CD4-positive, alpha-beta memory T cell (primary cell): ENCODE measurements at regions not wholly inside any gene's neighbourhood (a gene's known extent, or its start where the extent isn't known, plus 50 kb on each side); places are given as distances from the start of the nearest gene placed in this dataset.

Experiments used
- CTCF ChIA-PET: fragments of 350-600 bp; sonication (Branson Sonifier 250); formaldehyde crosslinking; loops from one replicate; lab custom pipeline; 2021; ENCODE audit warnings: inconsistent platforms; ENCODE audit not compliant: partially characterized antibody; lab: Charles Lee
- POLR2A ChIA-PET: fragments of 350-600 bp; sonication (Branson Sonifier 250); formaldehyde crosslinking; loops from one replicate; lab custom pipeline; 2021; ENCODE audit not compliant: partially characterized antibody; lab: Charles Lee
- DNase-seq, 5 donors: peaks; one replicate each; pipeline versions ENCODE4 v3.0.0 to v3.0.0-alpha.2; 2020 to 2022; ENCODE audit warnings: mixed read lengths in 1 of 5
- H3K27ac ChIP-seq: one replicate; pipeline ENCODE4 v1.7.0; 2013; ENCODE audit warnings: low read depth, low read length
- H3K27me3 ChIP-seq: 2 replicates; pipeline ENCODE4 v1.7.0; 2013; ENCODE audit warnings: mild to moderate bottlenecking, low read length, moderate library complexity; ENCODE audit not compliant: insufficient read depth
- H3K36me3 ChIP-seq: 2 replicates; pipeline ENCODE4 v1.7.0; 2013; ENCODE audit warnings: mild to moderate bottlenecking, low read length, moderate library complexity; ENCODE audit not compliant: insufficient read depth
- H3K4me1 ChIP-seq: 2 replicates; pipeline ENCODE4 v1.7.0; 2013; ENCODE audit warnings: mild to moderate bottlenecking, low read length, moderate library complexity; ENCODE audit not compliant: insufficient read depth
- H3K4me3 ChIP-seq, 2 donors: one replicate each; pipeline ENCODE4 v1.7.0; 2013; ENCODE audit warnings: low read length in 2 of 2, mild to moderate bottlenecking in 1 of 2
- H3K9me3 ChIP-seq, 2 donors: one replicate each; pipeline ENCODE4 v1.7.0; 2013; ENCODE audit warnings: low read length in 2 of 2, control low read depth in 1 of 2; ENCODE audit not compliant: control insufficient read depth in 1 of 2
- H3K27ac Mint-ChIP-seq, 7 donors: one replicate each; pipeline ENCODE4 v1.8.0; 2020 to 2021; ENCODE audit warnings: mixed read lengths in 7 of 7, mild to moderate bottlenecking in 6 of 7, inconsistent platforms in 3 of 7, moderate library complexity in 3 of 7
- H3K27me3 Mint-ChIP-seq, 2 donors: one replicate each; pipeline ENCODE4 v1.8.0; 2020 to 2021; ENCODE audit warnings: mixed read lengths in 2 of 2
- H3K36me3 Mint-ChIP-seq, 2 donors: one replicate each; pipeline ENCODE4 v1.8.0; 2020 to 2021; ENCODE audit warnings: mixed read lengths in 2 of 2, inconsistent platforms in 1 of 2, mild to moderate bottlenecking in 1 of 2
- H3K4me1 Mint-ChIP-seq, 4 donors: one replicate each; pipeline ENCODE4 v1.8.0; 2020 to 2021; ENCODE audit warnings: mixed read lengths in 4 of 4, mild to moderate bottlenecking in 1 of 4
- H3K4me3 Mint-ChIP-seq, 8 donors: one replicate each; pipeline ENCODE4 v1.8.0; 2020 to 2021; ENCODE audit warnings: mixed read lengths in 8 of 8, mild to moderate bottlenecking in 7 of 8, moderate library complexity in 6 of 8, inconsistent platforms in 3 of 8
- H3K9me3 Mint-ChIP-seq, 8 donors: one replicate each; pipeline ENCODE4 v1.8.0; 2020 to 2021; ENCODE audit warnings: mixed read lengths in 8 of 8, mild to moderate bottlenecking in 5 of 8, inconsistent platforms in 3 of 8, moderate library complexity in 1 of 8
- intact Hi-C: fragments of 100-400 bp; cut with micrococcal nuclease; formaldehyde crosslinking; loops from one replicate; pipeline ENCODE4 v1.15.1; 2023

- Histone ChIP-seq H3K36me3 (no peaks in the 10 kb centered on the region), H3K27me3 (no peaks in the 10 kb centered on the region), H3K4me1 (no peaks in the 10 kb centered on the region), H3K4me3 (no peak overlapping the region), H3K9me3 (no peaks in the 10 kb centered on the region), H3K27ac (no peak overlapping the region)
- DNase-seq, result no peak
- H3K27ac Mint-ChIP-seq, result no peak overlapping the region
- H3K4me3 Mint-ChIP-seq, result no peak overlapping the region
- no peaks in the 10 kb centered on the region for H3K27me3 Mint-ChIP-seq
- ChIA-PET POLR2A (no interaction called here), CTCF (no interaction called here)
- H3K36me3 Mint-ChIP-seq, result no peaks in the 10 kb centered on the region
- no peaks in the 10 kb centered on the region for H3K4me1 Mint-ChIP-seq
- peaks cover 0 to 12% (median 5%) of the 10 kb centered on the region in 8 donors for H3K9me3 Mint-ChIP-seq
- intact Hi-C loops, result no loop called here
Measured at GRCh38 chr13:87078947-87079795, 592.0 kb upstream of the SLITRK5 start.

DNA sequence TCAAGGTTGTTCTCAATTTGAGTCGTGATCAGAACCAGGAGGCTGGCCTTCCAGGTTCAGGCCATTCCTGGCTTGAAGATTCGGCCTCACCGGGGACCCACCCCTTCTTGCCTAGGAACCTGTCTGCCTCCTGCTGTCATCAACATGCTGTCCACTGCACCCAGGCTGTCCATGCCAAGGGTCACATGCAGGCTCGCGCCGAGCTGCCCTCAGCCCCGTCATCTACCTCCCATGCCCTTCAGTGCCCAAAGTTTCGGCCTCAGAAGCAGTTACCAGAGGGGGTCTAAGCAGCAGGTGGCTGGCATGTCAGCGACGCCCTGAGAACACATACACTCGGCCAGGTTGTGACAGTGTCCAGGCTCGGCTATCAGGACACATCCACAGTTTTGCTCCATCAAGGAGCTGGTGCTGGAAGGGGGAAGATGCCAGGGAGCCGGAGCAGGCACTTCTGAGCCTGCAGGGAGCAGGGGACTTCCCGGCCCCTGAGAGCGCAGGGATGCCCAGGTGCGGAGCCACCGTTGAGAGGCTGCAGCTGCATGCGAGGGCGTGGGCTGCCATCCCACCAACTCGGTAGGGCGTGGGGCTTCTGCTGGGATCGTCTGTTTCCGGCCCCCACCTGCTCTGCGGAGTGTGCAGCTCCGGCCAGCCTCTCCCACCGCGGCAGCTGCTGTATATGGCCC lies 590.9 kb upstream of the SLITRK5 start:
- H3K27ac ChIP-seq, result no peak overlapping the region
- Mint-ChIP-seq H3K4me1 (no peaks in the 10 kb centered on the region), H3K4me3 (no peak overlapping the region), H3K9me3 (peaks cover 2 to 17% (median 7%) of the 10 kb centered on the region in 8 donors), H3K27me3 (no peaks in the 10 kb centered on the region), H3K36me3 (no peaks in the 10 kb centered on the region), H3K27ac (no peak overlapping the region)
- no peaks in the 10 kb centered on the region for H3K36me3 ChIP-seq
- POLR2A ChIA-PET, result no interaction called here
- no peak for DNase-seq
- H3K27me3 ChIP-seq, result no peaks in the 10 kb centered on the region
- H3K9me3 ChIP-seq, result no peaks in the 10 kb centered on the region
- H3K4me3 ChIP-seq, result no peak overlapping the region
- intact Hi-C loops, result no loop called here
- CTCF ChIA-PET, result no interaction called here
- no peaks in the 10 kb centered on the region for H3K4me1 ChIP-seq

GRCh38 chr13:87084192-87084591 lies 587.0 kb upstream of the SLITRK5 start:
- H3K27me3 Mint-ChIP-seq, result no peaks in the 10 kb centered on the region
- H3K36me3 Mint-ChIP-seq, result no peaks in the 10 kb centered on the region
- H3K9me3 ChIP-seq, result no peaks in the 10 kb centered on the region
- intact Hi-C loops, result no loop called here
- H3K36me3 ChIP-seq, result no peaks in the 10 kb centered on the region
- no peak overlapping the region for H3K27ac Mint-ChIP-seq
- H3K4me3 Mint-ChIP-seq, result no peak overlapping the region
- peaks cover 2 to 16% (median 9%) of the 10 kb centered on the region in 8 donors for H3K9me3 Mint-ChIP-seq
- CTCF ChIA-PET, result no interaction called here
- no peak overlapping the region for H3K4me3 ChIP-seq
- no peak overlapping the region for H3K27ac ChIP-seq
- POLR2A ChIA-PET, result no interaction called here
- H3K27me3 ChIP-seq, result no peaks in the 10 kb centered on the region
- H3K4me1 Mint-ChIP-seq, result no peaks in the 10 kb centered on the region
- H3K4me1 ChIP-seq, result no peaks in the 10 kb centered on the region
- DNase-seq, result no peak

- no peak overlapping the region for H3K27ac Mint-ChIP-seq
Measured at GRCh38 chr13:87087741-87088140, 583.4 kb upstream of the SLITRK5 start.

DNA sequence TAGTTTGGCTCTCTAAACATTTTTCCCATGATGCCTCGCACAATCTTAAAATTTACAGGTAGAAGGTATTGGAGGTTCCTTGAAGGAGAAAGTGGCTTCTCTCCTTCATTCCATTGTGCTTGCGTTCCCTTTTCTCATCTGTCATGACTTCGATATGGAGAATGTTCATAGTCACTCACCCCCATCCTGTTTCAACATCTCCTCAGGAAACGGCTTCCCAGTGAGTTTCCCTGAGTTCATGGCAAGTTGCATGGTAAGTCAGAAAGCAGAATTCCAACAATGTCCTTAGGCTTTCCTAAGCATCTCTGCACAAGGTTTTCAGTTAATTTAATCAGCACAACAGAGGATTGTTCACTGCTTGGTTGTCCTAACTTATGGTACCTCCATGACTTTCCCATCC lies 581.8 kb upstream of the SLITRK5 start:
- no peaks in the 10 kb centered on the region for H3K36me3 Mint-ChIP-seq

More at GRCh38 chr13:87087741-87088140, 583.4 kb upstream of the SLITRK5 start:
- Mint-ChIP-seq H3K4me1 (no peaks in the 10 kb centered on the region), H3K9me3 (peaks cover 2 to 9% (median 5%) of the 10 kb centered on the region in 8 donors), H3K27me3 (no peaks in the 10 kb centered on the region), H3K36me3 (no peaks in the 10 kb centered on the region), H3K4me3 (no peak overlapping the region)
- ChIA-PET POLR2A (no interaction called here), CTCF (no interaction called here)
- intact Hi-C loops, result no loop called here
- H3K4me3 ChIP-seq, result no peak overlapping the region
- no peaks in the 10 kb centered on the region for H3K36me3 ChIP-seq
- H3K9me3 ChIP-seq, result no peaks in the 10 kb centered on the region
- H3K27me3 ChIP-seq, result no peaks in the 10 kb centered on the region
- H3K27ac ChIP-seq, result no peak overlapping the region
- H3K4me1 ChIP-seq, result no peaks in the 10 kb centered on the region
- no peak for DNase-seq

GRCh38 chr13:87093399-87093798 lies 577.8 kb upstream of the SLITRK5 start:
- no peak for DNase-seq
- Mint-ChIP-seq H3K9me3 (peaks cover 0 to 6% (median 0%) of the 10 kb centered on the region in 8 donors), H3K27ac (no peak overlapping the region), H3K27me3 (no peaks in the 10 kb centered on the region), H3K4me1 (no peaks in the 10 kb centered on the region), H3K4me3 (no peak overlapping the region), H3K36me3 (no peaks in the 10 kb centered on the region)
- CTCF ChIA-PET, result no interaction called here
- intact Hi-C loops, result no loop called here
- Histone ChIP-seq H3K27me3 (no peaks in the 10 kb centered on the region), H3K9me3 (no peaks in the 10 kb centered on the region), H3K4me3 (no peak overlapping the region), H3K36me3 (no peaks in the 10 kb centered on the region), H3K4me1 (no peaks in the 10 kb centered on the region), H3K27ac (no peak overlapping the region)
- POLR2A ChIA-PET, result no interaction called here

More for the DNA sequence above, 581.8 kb upstream of the SLITRK5 start:
- no peak overlapping the region for H3K4me3 Mint-ChIP-seq
- no peaks in the 10 kb centered on the region for H3K4me1 ChIP-seq
- H3K27ac ChIP-seq, result no peak overlapping the region
- H3K9me3 ChIP-seq, result no peaks in the 10 kb centered on the region
- H3K4me3 ChIP-seq, result no peak overlapping the region
- intact Hi-C loops, result no loop called here
- ChIA-PET POLR2A (no interaction called here), CTCF (no interaction called here)
- H3K36me3 ChIP-seq, result no peaks in the 10 kb centered on the region
- no peaks in the 10 kb centered on the region for H3K27me3 ChIP-seq
- no peak overlapping the region for H3K27ac Mint-ChIP-seq
- no peaks in the 10 kb centered on the region for H3K4me1 Mint-ChIP-seq
- DNase-seq, result no peak
- no peaks in the 10 kb centered on the region for H3K27me3 Mint-ChIP-seq
- H3K9me3 Mint-ChIP-seq, result peaks cover 0 to 7% (median 4%) of the 10 kb centered on the region in 8 donors

- Histone ChIP-seq H3K27me3 (no peaks in the 10 kb centered on the region), H3K9me3 (no peaks in the 10 kb centered on the region), H3K4me3 (no peak overlapping the region), H3K27ac (no peak overlapping the region), H3K4me1 (no peaks in the 10 kb centered on the region), H3K36me3 (no peaks in the 10 kb centered on the region)
- H3K9me3 Mint-ChIP-seq, result peaks cover 0 to 3% (median 0%) of the 10 kb centered on the region in 8 donors
- no peaks in the 10 kb centered on the region for H3K36me3 Mint-ChIP-seq
- intact Hi-C loops, result no loop called here
- ChIA-PET CTCF (no interaction called here), POLR2A (no interaction called here)
- no peaks in the 10 kb centered on the region for H3K4me1 Mint-ChIP-seq
- H3K4me3 Mint-ChIP-seq, result no peak overlapping the region
- no peak for DNase-seq
- no peaks in the 10 kb centered on the region for H3K27me3 Mint-ChIP-seq
- no peak overlapping the region for H3K27ac Mint-ChIP-seq
Measured at GRCh38 chr13:87094646-87095045, 576.5 kb upstream of the SLITRK5 start.
